ENCODE measurements at regions not wholly inside any gene's neighbourhood (a gene's known extent, or its start where the extent isn't known, plus 50 kb on each side); places are given as distances from the start of the nearest gene placed in this dataset.

GRCh38 chr4:17157304-17157703 is 258.9 kb upstream of the LDB2 start:
- no peak for TF ChIP-seq TAF1 (IDR thresholded peaks at IDR 0.05; ENCODE audit: low read depth, low read length)
- no peak for TF ChIP-seq POLR2AphosphoS5 (IDR thresholded peaks at IDR 0.05; ENCODE audit: low read depth, low read length)
- no peak for TF ChIP-seq PAX5 (IDR thresholded peaks at IDR 0.05; ENCODE audit: insufficient read depth, low read length, severe bottlenecking)
- no peak for TF ChIP-seq SPI1 (IDR thresholded peaks at IDR 0.05; ENCODE audit: low read depth, low read length)
- no peak for TF ChIP-seq POLR2A (IDR thresholded peaks at IDR 0.05; ENCODE audit: low read depth, low read length)
- TF ChIP-seq POU2F2 (IDR thresholded peaks at IDR 0.05; ENCODE audit: low read depth, low read length): no peak
